Activated CD4-positive, alpha-beta T cell treated with anti-CD3 and anti-CD28 coated beads, Interleukin-2, amount 50 U/mL, for 24 hours (primary cell): ENCODE measurements at regions not wholly inside any gene's neighbourhood (a gene's known extent, or its start where the extent isn't known, plus 50 kb on each side); places are given as distances from the start of the nearest gene placed in this dataset.
"Not testable (repeated sequence)": the region's sequence is repeated elsewhere in the genome, so short reads cannot be mapped to it uniquely, and the experiment has no call there.

Experiments
- DNase-seq, 2 donors: peaks; one replicate each; pipeline ENCODE4 v3.0.0-alpha.2; 2020; ENCODE audit warnings: low read depth in 1 of 2, low spot score in 1 of 2

DNA sequence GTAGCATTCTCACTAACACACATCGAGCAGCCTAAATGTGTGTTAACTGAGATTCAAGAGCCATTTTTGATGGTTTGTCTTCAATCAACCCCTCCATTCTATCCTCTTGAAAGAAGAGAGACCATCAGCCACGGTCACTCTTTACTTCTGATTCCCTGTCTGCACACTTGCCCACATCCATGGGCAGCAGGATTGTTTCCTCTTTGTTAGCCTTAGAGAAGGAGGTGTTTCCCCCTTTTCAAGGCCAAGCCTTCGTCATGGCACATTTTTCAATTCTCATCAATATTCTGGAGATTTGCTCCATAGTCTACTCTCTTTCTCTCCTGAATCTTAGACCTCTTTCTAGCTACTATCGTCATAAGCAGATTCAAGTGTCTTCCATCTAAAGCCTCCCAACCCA is 522.4 kb upstream of the NAALADL2 start:
- no peak for DNase-seq

GRCh38 chr3:174337227-174337626 is 521.9 kb upstream of the NAALADL2 start:
- no peak for DNase-seq

DNA sequence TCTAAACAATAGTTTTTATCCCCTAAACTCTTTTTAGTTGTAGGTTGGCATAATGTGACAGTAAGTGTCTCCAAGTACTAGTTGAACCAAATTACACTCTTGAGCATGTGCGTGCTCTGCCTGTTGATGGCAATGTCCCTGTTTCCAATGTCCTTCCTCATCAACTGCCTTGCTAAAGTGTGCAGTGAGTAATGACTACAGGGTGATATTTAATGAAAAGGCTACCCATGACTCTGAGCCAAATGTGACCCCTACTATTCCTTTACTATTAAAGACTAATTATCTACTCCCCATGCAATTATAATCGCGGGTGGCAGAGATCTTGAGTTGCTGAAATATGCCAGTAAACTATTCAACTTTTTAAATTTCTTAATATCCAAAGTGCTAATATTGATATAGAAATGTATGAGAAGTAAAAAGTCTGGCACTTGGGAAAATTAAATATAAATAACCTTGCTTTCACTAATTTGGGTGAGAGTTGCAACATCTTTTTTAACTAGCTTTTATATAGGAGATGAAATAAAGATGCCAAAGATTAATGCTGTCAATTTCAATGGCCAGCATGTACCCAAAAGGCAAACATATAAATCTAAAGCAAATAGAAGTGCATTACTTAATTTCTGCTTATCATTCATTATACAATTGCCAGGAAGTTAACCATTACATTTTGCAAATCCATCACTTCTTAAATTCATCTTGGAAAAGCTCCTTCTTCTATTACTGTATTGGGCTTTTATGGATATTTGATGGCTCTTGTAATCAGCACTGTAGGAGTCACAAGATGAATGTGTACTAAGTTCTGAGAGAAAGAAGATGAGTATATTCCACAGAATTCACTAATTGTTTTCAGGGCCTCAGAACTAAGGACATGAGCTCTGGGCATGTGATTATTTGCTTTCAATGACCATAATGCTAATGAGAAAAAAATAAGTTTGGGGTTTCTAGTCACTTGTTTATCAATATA is 518.2 kb upstream of the NAALADL2 start:
- DNase-seq, result no peak

GRCh38 chr3:174342171-174342570 is 517.0 kb upstream of the NAALADL2 start:
- DNase-seq, result no peak

DNA sequence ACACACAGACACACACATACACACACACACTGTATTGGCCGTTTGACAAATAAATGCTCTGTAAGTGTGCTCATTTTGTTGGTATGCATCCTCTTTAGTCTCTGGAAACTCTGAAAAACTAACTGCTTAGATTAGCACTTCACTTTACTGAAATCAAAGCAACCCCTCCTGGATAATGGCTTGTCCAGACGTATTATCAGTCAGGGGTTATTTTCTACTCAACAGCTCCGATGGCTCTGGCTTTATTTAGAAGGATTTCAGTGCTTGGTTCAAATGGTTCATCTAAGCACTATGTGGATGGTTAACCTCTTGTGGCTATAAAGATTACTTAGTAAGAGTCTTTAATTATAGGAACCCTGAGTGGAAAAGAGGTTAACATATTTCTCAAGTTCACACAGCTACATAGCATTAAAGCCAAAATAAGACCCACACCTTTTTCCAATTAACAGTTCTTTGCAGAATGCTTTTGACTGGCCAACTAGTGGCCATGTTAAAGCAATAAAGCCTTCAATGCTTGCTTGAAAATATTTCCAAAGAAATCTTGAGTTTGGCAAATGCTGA is 516.1 kb upstream of the NAALADL2 start:
- no peak for DNase-seq

GRCh38 chr3:174346141-174346540 is 513.0 kb upstream of the NAALADL2 start:
- no peak for DNase-seq

DNA sequence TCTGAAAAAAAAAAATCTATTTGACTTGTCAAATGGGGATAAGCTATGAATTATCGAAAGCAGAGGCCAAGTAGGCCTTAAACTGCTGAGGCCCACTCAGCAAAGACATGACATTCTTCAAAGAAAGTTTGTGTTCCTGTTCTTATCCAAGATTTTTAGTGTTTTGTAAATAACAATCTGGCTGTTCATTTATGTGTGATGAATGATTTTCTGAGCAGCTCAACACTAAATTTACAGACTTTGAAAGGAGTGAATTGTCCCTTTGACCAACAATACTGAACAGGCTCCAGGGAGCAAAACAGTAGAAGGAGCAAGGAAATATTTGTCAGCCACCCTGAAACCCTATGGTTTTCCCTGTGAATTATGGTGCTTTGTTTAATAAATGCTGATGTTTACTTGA is 512.6 kb upstream of the NAALADL2 start:
- DNase-seq, result no peak

DNA sequence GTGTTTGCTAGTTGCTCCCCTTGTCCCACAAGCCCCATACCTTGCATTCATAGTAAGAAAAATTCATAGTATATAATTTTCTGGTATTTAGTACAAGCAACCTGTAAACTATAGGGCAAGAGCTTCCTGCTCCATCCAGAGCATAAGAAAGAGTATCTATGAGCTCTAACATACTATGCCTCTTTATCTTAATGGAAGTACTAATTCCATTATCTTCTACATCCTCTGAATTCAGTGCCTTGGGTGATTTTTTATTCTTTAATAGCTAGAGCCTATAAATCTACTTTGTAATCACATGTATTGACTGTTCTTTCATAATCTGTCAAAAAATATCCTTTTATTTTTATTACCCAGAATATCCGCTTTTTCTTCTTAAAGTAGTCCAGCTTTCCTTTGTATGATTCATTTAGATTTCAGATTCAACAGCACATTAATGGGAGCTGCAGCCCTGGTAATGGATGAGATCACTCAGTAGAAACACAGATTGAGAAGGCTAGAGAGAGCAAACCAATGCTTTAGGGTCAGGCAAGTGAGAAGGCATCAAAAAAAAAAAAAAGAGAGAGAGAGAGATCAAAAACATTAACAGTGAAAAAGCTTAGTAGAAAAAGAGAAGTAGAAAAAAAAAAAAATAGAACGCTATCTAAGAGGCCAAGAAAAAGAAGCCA is 511.5 kb upstream of the NAALADL2 start:
- no peak for DNase-seq

DNA sequence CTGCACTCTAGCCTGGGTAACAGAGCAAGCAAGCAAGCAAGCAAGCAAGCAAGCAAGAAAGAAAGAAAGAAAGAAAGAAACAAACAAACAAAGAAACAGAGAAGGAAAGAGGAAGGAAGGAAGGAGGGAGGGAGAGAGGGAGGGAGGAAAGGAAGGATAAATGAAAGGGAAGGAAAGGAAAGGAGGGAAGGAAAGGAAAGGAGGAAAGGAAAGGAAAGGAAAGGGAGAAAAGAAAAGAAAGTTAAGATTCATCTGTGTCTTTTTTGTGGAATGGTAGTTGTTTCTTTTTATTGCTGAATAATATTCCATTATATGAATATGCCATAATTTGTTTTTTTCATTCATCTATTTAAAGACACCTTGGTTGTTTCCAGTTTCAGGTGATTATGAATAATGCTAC is 506.9 kb upstream of the NAALADL2 start:
- DNase-seq, result no peak

DNA sequence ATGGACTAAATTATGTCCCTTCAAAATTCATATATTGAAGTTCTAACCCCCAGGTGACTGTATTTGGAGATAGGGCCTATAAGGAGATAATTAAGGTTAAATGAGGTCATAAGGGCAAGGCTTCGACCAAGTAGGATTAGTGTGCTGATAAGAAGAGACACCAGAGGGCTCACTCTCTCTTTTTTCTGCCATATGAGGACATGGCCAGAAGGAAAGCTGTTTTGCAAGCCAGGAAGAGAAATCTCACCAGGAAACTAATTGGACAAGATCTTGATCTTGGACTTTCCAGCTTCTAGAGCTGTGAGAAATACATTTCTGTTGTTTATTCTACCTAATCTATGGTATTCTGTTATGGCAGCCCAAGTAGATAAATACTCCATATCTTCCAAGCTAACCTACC is 503.6 kb upstream of the NAALADL2 start:
- no peak for DNase-seq

DNA sequence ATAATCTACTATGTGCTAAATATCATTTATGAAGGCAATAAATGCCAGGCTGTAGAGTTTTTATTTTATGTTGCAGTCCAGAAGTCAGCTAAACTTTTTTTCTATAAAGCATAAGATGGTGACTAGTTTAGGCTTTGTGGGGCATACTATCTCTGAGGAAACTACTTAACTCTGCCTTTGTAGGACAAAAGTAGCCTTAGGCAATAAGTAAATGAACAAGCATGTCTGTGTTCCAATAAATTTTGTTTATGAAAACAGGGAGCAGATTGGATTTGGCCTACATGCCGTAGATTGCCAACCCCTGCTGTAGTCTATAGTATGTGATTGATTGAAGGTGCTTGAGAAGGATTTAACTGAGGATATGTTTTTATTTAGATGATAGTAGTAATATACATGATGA is 502.5 kb upstream of the NAALADL2 start:
- no peak for DNase-seq

- no peak for DNase-seq
Measured at GRCh38 chr3:174358252-174358651, 500.9 kb upstream of the NAALADL2 start.

- no peak for DNase-seq
Measured at GRCh38 chr3:174362556-174362955, 496.6 kb upstream of the NAALADL2 start.

DNA sequence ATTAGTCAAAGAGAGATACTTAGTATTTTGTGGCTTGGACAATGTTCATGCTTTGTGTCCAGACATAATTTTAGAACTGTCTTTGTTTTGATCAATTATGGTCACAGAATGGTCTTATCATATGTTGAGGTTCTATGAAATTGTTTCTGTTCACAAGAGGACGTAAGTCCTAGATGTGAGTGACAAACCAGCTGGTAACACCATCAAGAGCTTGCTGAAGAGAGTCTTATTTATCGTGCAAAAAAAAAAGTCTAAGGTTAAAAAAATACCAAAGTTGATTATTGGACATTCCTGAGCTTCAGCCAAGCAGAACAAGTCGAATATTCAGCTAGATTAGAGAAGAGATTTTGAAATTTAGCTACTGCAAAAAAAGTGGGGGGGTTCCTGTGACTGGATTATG is 495.9 kb upstream of the NAALADL2 start:
- DNase-seq, result no peak

- no peak for DNase-seq
Measured at GRCh38 chr3:174365796-174366195, 493.3 kb upstream of the NAALADL2 start.

DNA sequence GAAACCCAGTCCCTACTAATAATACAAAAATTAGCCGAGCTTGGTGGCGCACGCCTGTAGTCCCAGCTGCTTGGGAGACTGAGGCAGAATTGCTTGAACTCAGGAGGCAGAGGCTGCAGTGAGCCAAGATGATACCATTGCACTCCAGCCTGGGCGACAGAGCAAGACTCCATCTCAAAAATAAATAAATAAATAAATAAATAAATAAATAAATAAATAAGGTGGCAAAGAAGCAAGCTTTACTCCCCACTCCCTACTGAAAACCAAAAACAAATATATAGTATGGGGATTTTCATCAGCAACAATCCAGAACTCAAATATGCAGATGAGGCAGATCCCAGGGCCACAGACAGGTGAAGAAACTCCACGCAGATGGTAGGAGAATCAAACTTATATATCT is 492.2 kb upstream of the NAALADL2 start:
- not testable (repeated sequence) for DNase-seq

DNA sequence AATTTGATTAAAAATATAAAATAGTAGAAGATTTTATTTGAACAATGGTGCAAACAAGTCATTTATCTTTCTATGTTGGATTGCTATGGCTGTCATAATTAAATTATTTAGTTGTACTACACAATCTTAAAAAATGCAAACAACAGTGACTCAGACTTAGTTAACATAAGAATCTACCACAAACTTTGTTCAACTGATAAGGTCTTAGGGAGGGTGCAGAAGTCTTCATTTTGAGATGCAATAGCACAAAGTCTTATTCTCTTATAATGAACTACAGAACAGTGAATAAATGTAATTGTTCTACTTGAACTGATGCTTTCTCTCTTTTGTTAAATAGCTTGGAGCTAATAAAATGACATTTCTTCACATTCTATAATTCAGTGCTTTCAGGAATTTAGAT is 482.8 kb upstream of the NAALADL2 start:
- DNase-seq, result no peak

GRCh38 chr3:174377096-174377495 is 482.0 kb upstream of the NAALADL2 start:
- no peak for DNase-seq

DNA sequence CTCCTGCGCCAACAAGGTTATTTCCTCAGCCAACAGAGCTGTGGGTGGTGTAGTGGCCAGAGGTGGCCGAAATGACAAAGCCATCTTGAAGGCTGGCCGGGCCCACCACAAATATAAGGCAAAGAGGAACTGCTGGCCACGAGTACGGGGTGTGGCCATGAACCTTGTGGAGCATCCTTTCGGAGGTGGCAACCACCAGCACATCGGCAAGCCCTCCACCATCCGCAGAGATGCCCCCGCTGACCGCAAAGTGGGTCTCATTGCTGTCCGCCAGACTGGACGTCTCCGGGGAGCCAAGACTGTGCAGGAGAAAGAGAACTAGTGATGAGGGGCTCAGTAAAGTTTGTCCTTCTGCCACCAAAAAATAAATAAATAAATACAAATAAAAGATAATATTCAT is 481.4 kb upstream of the NAALADL2 start:
- no peak for DNase-seq

GRCh38 chr3:174382878-174383277 is 476.3 kb upstream of the NAALADL2 start:
- DNase-seq, result no peak

DNA sequence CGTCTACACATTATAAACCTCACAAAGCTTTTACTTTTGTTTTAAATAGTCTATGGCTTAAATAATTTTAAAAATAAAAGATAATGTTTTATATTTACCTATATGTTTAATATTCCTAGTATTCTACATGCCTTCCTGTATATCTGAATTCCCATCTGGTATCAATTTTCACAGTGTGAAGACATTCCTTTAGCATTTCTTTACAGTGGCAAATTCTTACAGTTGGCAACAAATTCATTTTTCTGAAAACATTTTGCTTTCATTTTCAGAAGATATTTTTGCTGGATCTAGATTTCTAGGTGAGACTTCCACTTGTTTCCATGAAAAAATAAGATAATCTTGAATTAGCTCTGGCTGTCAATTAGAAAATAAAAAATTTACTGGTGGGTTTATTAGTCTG is 471.4 kb upstream of the NAALADL2 start:
- no peak for DNase-seq

GRCh38 chr3:174397848-174398247 is 461.3 kb upstream of the NAALADL2 start:
- no peak for DNase-seq
